ENCODE measurements at regions not wholly inside any gene's neighbourhood (a gene's known extent, or its start where the extent isn't known, plus 50 kb on each side); places are given as distances from the start of the nearest gene placed in this dataset.
A peak's percentile ranks its signal among the peaks of the same experiment; 100 is the strongest.

DNA sequence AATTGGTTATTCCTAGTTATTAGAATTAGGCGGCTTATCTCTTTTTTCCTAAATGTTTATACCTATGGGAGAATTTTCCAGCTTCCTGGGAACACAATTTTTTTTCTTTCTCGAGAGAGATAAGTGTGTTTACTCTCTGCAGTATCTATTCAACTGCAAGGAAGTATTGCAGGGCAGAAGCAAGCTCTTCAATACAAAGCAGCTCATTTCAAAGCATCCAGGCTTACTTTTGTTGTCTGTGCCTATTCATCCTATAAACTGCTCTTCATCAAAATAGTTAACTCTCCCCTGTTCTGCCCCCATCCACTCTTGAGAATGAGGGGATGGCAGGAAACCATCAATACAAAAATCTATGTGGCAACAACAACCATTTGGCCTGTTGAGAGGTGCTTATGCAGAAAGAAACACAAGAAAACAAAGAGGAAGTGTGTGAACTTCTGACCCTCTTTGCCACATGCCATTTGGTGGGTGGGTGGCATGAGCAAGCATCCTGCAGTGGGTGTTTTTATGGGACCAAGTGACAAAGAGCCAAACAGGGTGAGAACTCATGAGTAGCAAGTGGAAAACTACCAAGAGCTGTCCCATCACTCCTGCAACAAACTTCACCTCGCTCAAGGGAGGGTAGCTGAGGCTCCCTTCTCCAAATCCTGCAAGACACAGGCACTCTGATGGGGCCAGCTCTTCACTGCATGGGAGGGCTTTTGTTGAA lies 50.6 kb upstream of the MRPS6 start:
- Mint-ChIP-seq H3K27me3 (no peaks in the 10 kb centered on the region), H3K4me3 (no peak overlapping the region), H3K36me3 (peaks cover 12% of the 10 kb centered on the region), H3K9me3 (peaks cover 5% of the 10 kb centered on the region), H3K4me1 (peaks cover 28% of the 10 kb centered on the region), H3K27ac (no peak overlapping the region)
- ATAC-seq (ENCODE audit: low read depth) (peak; percentile 28), DNase-seq (no peak)
- POLR2A ChIA-PET, result interaction anchor here (0.6 to 2.6 kb wide), 3 partner anchors 51 to 74 kb away, joined by 5 to 12 read pairs (median 6); partner anchors contain the start of genes MRPS6 and SLC5A3

DNA sequence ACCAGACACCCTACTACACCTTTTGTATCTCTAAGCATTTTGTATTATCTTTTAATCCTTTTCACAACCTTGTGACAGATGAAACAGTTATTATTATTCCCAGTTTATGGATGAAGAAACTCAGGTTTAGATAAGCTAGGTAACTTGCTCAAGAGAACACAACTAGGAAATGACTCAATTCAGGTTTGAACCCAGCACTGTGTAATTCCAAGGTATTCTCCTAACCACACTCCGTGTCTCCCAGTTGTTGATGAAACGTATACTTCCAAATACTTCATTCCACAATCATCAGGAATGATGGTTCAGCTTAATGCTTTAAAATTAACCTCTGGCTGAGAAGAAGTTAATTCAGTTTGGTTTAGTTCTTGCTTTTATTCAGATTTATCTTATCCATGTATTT lies 51.7 kb upstream of the MRPS6 start:
- Mint-ChIP-seq H3K9me3 (peaks cover 13% of the 10 kb centered on the region), H3K27ac (no peak overlapping the region), H3K36me3 (peaks cover 18% of the 10 kb centered on the region), H3K4me1 (peaks cover 37% of the 10 kb centered on the region), H3K4me3 (no peak overlapping the region), H3K27me3 (no peaks in the 10 kb centered on the region)
- DNase-seq, result no peak
- no peak for ATAC-seq (ENCODE audit: low read depth)
- POLR2A ChIA-PET, result interaction anchor here (2.6 kb wide), 1 partner anchor 73 kb away, joined by 12 read pairs; no protein-coding TSS in a partner anchor

DNA sequence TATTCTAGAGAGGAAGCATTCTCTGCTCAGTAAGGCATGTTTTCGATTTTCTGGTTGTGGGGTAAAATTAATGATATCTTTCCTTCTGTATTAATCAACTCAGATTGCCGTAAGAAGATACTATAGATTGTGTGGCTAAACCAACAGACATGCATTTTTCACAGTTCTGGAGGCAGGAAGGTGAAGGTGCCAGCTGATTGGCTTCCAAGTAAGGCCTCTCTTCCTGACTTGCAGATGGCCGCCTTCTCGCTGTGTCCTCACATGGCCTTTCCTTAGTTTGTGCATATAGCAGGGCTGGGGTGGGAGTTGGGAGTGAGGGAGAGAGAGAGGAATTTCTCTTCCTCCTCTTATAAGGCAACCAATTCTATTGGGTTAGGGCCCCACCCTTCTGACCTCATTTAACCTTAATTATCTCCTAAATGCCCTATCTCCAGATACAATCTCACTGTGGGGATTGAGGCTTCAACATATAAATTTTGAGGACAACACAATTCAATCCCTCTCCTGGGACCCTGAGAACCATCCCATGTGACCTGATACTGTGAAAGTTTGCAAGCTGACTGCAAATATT lies 52.3 kb upstream of the MRPS6 start:
- no peak overlapping the region for H3K4me3 Mint-ChIP-seq
- peaks cover 18% of the 10 kb centered on the region for H3K36me3 Mint-ChIP-seq
- no peak overlapping the region for H3K27ac Mint-ChIP-seq
- peaks cover 37% of the 10 kb centered on the region for H3K4me1 Mint-ChIP-seq
- POLR2A ChIA-PET, result interaction anchor here (2.6 kb wide), 1 partner anchor 72 kb away, joined by 12 read pairs; no protein-coding TSS in a partner anchor
- no peak for ATAC-seq (ENCODE audit: low read depth)
- H3K9me3 Mint-ChIP-seq, result peaks cover 13% of the 10 kb centered on the region
- H3K27me3 Mint-ChIP-seq, result no peaks in the 10 kb centered on the region
- no peak for DNase-seq

DNA sequence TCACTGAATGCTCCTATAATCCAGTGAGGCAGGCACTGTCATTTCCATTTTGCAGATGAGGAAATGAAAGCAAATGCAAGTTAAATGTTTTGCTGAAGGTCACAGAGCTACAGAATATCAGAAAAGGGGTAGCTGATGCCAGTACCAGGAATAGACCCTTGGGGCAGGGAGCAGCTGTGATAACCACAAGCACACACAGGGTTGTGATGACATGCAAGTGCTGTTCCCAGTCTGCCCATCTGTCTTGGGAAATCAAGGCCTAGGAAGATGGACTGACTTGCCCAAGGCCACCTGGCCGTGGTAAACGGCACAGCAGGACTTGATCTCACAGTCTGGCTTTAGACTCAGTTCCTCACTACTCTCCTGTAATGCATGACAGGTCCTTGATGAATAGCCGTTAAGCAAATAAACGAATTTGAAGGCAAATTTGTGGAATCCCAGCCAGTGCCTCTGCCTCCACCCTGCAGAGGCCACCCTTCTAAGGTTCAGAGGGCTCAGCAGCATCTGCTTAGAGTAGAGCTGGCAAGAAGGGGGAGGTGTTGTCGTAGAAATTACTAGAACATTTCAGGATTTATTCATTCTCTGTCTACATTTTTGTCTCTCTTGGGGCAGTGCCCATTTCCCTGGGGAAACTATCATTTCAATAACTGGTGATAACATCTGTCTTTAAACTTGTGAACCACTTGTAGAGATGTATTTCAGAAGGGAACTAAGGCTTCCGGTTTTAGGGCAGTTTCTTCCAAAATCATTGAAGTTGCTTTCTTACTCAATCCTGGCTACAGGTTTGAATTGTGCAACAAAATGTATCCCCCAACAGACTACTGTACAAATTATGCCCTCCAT lies 53.2 kb upstream of the MRPS6 start:
- Mint-ChIP-seq H3K4me3 (no peak overlapping the region), H3K27me3 (no peaks in the 10 kb centered on the region), H3K4me1 (peaks cover 34% of the 10 kb centered on the region), H3K9me3 (peaks cover 17% of the 10 kb centered on the region), H3K27ac (peak overlapping the region; percentile 47), H3K36me3 (peaks cover 20% of the 10 kb centered on the region)
- DNase-seq (no peak), ATAC-seq (ENCODE audit: low read depth) (no peak)
- POLR2A ChIA-PET, result no interaction called here

DNA sequence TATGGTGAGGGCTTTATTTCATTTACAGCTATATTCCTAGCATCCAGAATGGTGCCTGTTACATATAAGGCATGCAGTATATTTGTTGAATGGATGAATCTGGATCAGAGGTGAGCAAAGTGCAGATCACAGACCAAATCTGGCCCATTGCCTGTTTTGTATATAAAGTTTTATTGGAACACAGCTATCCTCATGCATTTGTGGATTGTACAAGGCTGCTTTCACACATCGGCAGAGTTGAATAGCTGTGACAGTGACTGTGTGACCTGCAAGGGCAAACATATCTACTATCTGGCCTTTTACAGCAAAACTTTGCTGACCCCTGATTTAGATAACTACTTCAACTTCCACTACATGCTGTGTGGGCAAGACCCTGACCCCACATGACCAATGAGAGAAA lies 54.0 kb upstream of the MRPS6 start:
- DNase-seq, result no peak
- POLR2A ChIA-PET, result no interaction called here
- Mint-ChIP-seq H3K27ac (no peak overlapping the region), H3K4me1 (peaks cover 34% of the 10 kb centered on the region), H3K9me3 (peaks cover 21% of the 10 kb centered on the region), H3K36me3 (peaks cover 24% of the 10 kb centered on the region), H3K27me3 (no peaks in the 10 kb centered on the region), H3K4me3 (no peak overlapping the region)
- ATAC-seq (ENCODE audit: low read depth), result no peak

DNA sequence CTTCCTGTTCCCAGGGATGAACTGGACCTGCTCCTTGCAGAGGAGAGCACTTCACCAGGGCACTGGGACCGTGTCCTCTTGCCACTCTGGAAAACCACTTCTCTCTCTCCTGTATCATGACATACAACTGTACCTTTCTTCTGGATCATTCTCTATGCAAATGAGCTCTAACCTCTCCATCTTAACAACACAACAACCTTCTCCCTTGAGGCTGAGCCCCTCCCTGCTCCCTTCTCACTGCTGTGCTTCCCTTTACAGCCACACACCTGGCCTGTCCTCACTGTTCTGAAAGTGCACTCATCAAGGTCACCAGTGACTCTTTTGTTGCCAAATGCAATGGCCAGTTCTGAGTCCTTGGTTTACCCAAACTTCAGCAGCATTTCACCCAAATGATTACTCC lies 54.5 kb upstream of the MRPS6 start:
- peaks cover 25% of the 10 kb centered on the region for H3K9me3 Mint-ChIP-seq
- H3K4me1 Mint-ChIP-seq, result peaks cover 34% of the 10 kb centered on the region
- ATAC-seq (ENCODE audit: low read depth) (no peak), DNase-seq (no peak)
- H3K36me3 Mint-ChIP-seq, result peaks cover 24% of the 10 kb centered on the region
- H3K4me3 Mint-ChIP-seq, result no peak overlapping the region
- H3K27ac Mint-ChIP-seq, result no peak overlapping the region
- POLR2A ChIA-PET, result no interaction called here
- no peaks in the 10 kb centered on the region for H3K27me3 Mint-ChIP-seq

DNA sequence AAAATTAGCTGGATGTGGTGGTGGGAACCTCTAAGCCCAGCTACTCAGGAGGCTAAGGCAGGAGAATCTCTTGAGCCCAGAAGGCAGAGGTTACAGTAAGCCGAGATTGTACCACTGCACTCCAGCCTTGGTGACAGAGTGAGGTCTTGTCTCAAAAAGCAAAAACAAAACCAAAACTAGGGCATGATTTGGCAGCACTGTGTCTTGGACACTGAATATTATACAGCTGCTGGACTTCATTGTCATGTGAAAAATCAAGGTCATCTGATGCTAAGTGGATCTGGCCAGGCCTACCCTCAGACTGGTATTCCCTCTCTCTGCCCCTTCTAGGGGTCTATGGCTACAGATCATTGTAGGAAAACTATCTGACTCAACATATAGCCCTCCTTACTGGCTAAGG lies 55.2 kb upstream of the MRPS6 start:
- DNase-seq (no peak), ATAC-seq (ENCODE audit: low read depth) (no peak)
- Mint-ChIP-seq H3K4me1 (peaks cover 34% of the 10 kb centered on the region), H3K9me3 (peaks cover 32% of the 10 kb centered on the region), H3K27ac (no peak overlapping the region), H3K4me3 (no peak overlapping the region), H3K36me3 (peaks cover 24% of the 10 kb centered on the region), H3K27me3 (no peaks in the 10 kb centered on the region)
- POLR2A ChIA-PET, result interaction anchor here (1.2 kb wide), 1 partner anchor 70 kb away, joined by 4 read pairs; no protein-coding TSS in a partner anchor

DNA sequence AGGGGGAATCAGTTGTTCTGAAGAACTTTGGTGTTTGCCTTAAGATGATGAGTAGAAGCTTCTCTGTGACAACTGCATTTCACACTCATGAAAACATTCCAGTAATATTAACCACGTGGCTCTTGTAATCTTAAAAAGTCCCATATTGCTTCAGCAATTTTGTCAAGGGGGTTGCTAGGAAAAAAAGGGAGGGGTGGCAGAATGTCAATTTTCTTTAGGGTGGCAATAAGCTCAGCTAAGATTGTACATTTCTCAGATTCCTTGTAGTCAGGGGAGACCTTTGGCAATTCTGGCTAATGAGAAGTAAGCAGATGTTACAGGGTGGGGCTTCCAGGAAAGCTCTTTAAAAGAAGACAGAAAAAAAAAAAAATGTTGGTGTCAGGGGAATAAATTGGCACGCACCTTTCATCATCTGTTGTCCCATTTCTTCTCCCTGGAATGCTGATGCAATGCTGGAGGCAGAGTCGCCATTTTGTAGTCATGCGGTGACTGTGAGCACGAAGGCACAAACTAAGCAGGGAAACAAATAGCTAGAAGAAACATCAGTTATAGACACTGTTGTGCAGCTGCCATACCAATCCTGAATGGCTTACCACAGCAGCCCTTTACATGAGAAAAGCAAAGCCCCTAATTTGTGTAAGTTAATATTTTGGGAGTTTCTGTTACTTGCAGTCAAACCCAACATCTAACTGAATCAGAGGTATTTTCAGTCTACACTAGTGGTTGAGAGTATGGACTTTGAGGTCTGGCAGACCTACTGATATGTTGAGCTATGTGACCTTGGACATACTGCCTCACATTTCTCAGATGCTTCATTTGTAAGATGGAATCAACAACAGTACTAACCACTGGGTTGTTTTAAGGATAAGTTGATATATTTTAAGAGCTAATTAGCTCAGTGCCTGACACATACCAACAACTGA lies 56.1 kb upstream of the MRPS6 start:
- ATAC-seq (ENCODE audit: low read depth), result no peak

DNA sequence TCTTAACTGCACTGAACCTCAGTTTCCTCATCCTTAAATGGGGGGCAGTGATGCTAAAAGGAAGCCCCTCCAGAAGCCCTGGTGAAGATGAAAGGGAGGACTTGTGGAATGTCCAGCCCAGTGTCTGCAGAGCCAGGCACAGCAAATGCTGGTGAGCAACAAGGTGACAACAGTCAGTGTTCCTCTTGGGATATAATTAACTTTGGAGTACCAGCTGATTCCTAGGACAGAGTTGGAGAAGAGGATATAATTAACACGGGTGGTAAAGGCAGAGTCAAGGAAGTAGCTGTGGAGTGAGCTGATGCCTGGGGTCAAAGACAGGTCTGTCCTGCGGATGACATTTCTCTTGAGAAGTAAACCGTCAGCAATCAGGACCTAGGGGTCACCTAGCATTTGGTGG lies 60.7 kb upstream of the MRPS6 start:
- Mint-ChIP-seq H3K9me3 (peaks cover 46% of the 10 kb centered on the region), H3K4me3 (no peak overlapping the region), H3K4me1 (peaks cover 14% of the 10 kb centered on the region), H3K27ac (no peak overlapping the region), H3K36me3 (peaks cover 28% of the 10 kb centered on the region), H3K27me3 (peaks cover 1% of the 10 kb centered on the region)
- POLR2A ChIA-PET, result no interaction called here
- ATAC-seq (ENCODE audit: low read depth), result no peak
- no peak for DNase-seq

More for the DNA sequence above, 56.1 kb upstream of the MRPS6 start:
- POLR2A ChIA-PET, result interaction anchor here (0.6 to 1.2 kb wide), 2 partner anchors 42 to 69 kb away, joined by 3 to 4 read pairs; no protein-coding TSS in a partner anchor
- H3K27me3 Mint-ChIP-seq, result peaks cover 1% of the 10 kb centered on the region
- H3K36me3 Mint-ChIP-seq, result peaks cover 27% of the 10 kb centered on the region
- peaks cover 37% of the 10 kb centered on the region for H3K9me3 Mint-ChIP-seq
- H3K4me3 Mint-ChIP-seq, result no peak overlapping the region
- no peak for DNase-seq
- no peak overlapping the region for H3K27ac Mint-ChIP-seq
- H3K4me1 Mint-ChIP-seq, result peaks cover 34% of the 10 kb centered on the region

DNA sequence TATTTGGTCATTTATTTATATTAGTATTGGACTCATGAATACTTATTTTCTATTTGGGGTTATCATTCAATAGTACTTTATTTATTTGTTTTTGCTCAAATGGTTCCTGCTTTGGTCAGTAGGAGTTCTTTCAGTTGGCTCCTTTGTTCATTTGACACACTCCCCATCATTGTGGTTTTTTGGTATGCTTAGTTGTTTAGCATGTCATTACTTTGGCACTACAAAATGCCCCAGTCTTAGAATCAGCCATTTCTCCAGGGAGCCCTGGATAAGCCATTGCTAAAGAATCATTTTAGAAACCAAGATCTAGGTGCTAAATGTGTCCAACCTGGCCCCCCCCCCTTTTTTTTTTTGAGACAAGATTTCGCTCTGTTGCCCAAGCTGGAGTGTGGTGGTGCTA lies 61.7 kb upstream of the MRPS6 start:
- POLR2A ChIA-PET, result interaction anchor here (0.6 kb wide), 1 partner anchor 353 kb away, joined by 4 read pairs; no protein-coding TSS in a partner anchor

DNA sequence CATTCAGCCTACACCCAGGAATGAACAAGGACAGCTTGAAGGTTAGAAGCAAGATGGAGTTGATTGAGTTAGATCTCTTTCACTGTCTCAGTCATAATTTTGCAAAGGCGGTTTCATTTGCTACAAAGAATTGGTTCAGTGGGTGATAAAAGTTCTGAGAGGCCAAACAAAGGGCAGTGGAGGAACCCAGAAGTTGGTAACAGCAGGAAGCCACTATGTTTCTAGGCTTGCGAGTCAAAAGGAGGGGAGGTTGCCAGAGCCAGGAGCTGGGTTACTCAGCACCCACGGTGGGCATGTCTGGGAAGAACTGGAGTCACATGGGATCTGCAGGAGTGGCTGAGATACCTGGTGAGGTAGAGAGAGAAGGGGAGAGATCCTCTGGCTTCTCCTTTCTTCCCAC lies 64.2 kb upstream of the MRPS6 start:
- H3K27ac Mint-ChIP-seq, result peak overlapping the region; percentile 13
- POLR2A ChIA-PET, result interaction anchor here (1.3 kb wide), 1 partner anchor 60 kb away, joined by 3 read pairs; no protein-coding TSS in a partner anchor
- H3K4me1 Mint-ChIP-seq, result peaks cover 6% of the 10 kb centered on the region
- no peak for ATAC-seq (ENCODE audit: low read depth)
- H3K4me3 Mint-ChIP-seq, result no peak overlapping the region
- H3K9me3 Mint-ChIP-seq, result peaks cover 32% of the 10 kb centered on the region
- no peak for DNase-seq
- H3K27me3 Mint-ChIP-seq, result peaks cover 1% of the 10 kb centered on the region
- H3K36me3 Mint-ChIP-seq, result peaks cover 20% of the 10 kb centered on the region

More for the DNA sequence above, 61.7 kb upstream of the MRPS6 start:
- peaks cover 42% of the 10 kb centered on the region for H3K9me3 Mint-ChIP-seq
- H3K4me1 Mint-ChIP-seq, result peaks cover 6% of the 10 kb centered on the region
- H3K27me3 Mint-ChIP-seq, result peaks cover 1% of the 10 kb centered on the region
- no peak for ATAC-seq (ENCODE audit: low read depth)
- H3K4me3 Mint-ChIP-seq, result no peak overlapping the region
- no peak for DNase-seq
- no peak overlapping the region for H3K27ac Mint-ChIP-seq
- peaks cover 26% of the 10 kb centered on the region for H3K36me3 Mint-ChIP-seq

DNA sequence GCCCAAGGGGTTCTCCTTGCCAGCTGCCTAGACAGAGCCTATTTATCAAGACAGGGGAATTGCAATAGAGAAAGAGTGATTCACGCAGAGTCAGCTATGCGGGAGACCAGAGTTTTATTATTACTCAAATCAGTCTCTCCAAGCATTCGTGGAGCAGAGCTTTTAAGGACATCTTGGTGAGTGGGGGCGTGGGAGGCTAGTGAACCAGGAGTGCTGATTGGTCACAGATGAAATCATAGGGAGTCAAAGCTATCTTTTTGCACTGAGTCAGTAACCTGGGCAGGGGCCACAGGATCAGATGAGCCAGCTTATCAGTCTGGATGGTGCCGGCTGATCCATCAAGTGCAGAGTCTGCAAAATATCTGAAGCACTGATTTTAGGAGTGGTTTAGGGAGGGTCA lies 64.8 kb upstream of the MRPS6 start:
- H3K9me3 Mint-ChIP-seq, result peaks cover 27% of the 10 kb centered on the region
- POLR2A ChIA-PET, result interaction anchor here (1.3 kb wide), 1 partner anchor 59 kb away, joined by 3 read pairs; no protein-coding TSS in a partner anchor
- H3K4me1 Mint-ChIP-seq, result peaks cover 6% of the 10 kb centered on the region
- H3K4me3 Mint-ChIP-seq, result no peak overlapping the region
- no peak for DNase-seq
- ATAC-seq (ENCODE audit: low read depth), result no peak
- H3K27me3 Mint-ChIP-seq, result peaks cover 1% of the 10 kb centered on the region
- no peak overlapping the region for H3K27ac Mint-ChIP-seq
- H3K36me3 Mint-ChIP-seq, result peaks cover 20% of the 10 kb centered on the region
